GM18505 (cell line): ENCODE measurements at regions not wholly inside any gene's neighbourhood (a gene's known extent, or its start where the extent isn't known, plus 50 kb on each side); places are given as distances from the start of the nearest gene placed in this dataset.

Experiments
- ATAC-seq: cut with Tn5 transposase; IDR thresholded peaks from one replicate; pipeline ENCODE4 v1.9.1; 2021; ENCODE audit not compliant: unreplicated experiment
- POLR2A ChIP-seq: IDR thresholded peaks from 4 replicates; pipeline ENCODE4 v1.6.1; 2011; ENCODE audit warnings: borderline replicate concordance; ENCODE audit not compliant: insufficient read depth, insufficient read length; ENCODE audit errors: extremely low read depth

- no peak for ATAC-seq
- TF ChIP-seq POLR2A, result no peak
Measured at GRCh38 chr2:129070663-129071062, 752.0 kb upstream of the HS6ST1 start.

GRCh38 chr2:129071531-129071930 is 752.9 kb upstream of the HS6ST1 start:
- ATAC-seq, result no peak
- no peak for TF ChIP-seq POLR2A

- ATAC-seq, result no peak
- TF ChIP-seq POLR2A, result no peak
Measured at GRCh38 chr2:129074298-129074920, 755.7 kb upstream of the HS6ST1 start.

GRCh38 chr2:129078548-129078947 is 759.9 kb upstream of the HS6ST1 start:
- no peak for ATAC-seq
- TF ChIP-seq POLR2A, result no peak

GRCh38 chr2:129080715-129081476 is 762.2 kb upstream of the HS6ST1 start:
- TF ChIP-seq POLR2A, result no peak

GRCh38 chr2:129085386-129085785 is 766.7 kb upstream of the HS6ST1 start:
- ATAC-seq, result no peak
- TF ChIP-seq POLR2A, result no peak

More at GRCh38 chr2:129080715-129081476, 762.2 kb upstream of the HS6ST1 start:
- no peak for ATAC-seq

- ATAC-seq, result no peak
- TF ChIP-seq POLR2A, result no peak
Measured at GRCh38 chr2:129087133-129087813, 768.6 kb upstream of the HS6ST1 start.

- ATAC-seq, result no peak
- no peak for TF ChIP-seq POLR2A
Measured at GRCh38 chr2:129091620-129092019, 773.0 kb upstream of the HS6ST1 start.

GRCh38 chr2:129092956-129093355 is 774.3 kb upstream of the HS6ST1 start:
- ATAC-seq, result no peak
- no peak for TF ChIP-seq POLR2A

GRCh38 chr2:129101186-129101585 is 782.5 kb upstream of the HS6ST1 start:
- ATAC-seq, result no peak
- TF ChIP-seq POLR2A, result no peak

GRCh38 chr2:129103936-129104878 is 785.5 kb upstream of the HS6ST1 start:
- no peak for ATAC-seq
- TF ChIP-seq POLR2A, result no peak

GRCh38 chr2:129112181-129112580 is 793.5 kb upstream of the HS6ST1 start:
- no peak for TF ChIP-seq POLR2A
- no peak for ATAC-seq

- no peak for ATAC-seq
Measured at GRCh38 chr2:129113776-129114175, 795.1 kb upstream of the HS6ST1 start.

More at GRCh38 chr2:129113776-129114175, 795.1 kb upstream of the HS6ST1 start:
- no peak for TF ChIP-seq POLR2A
